ENCODE measurements at regions not wholly inside any gene's neighbourhood (a gene's known extent, or its start where the extent isn't known, plus 50 kb on each side); places are given as distances from the start of the nearest gene placed in this dataset.

DNA sequence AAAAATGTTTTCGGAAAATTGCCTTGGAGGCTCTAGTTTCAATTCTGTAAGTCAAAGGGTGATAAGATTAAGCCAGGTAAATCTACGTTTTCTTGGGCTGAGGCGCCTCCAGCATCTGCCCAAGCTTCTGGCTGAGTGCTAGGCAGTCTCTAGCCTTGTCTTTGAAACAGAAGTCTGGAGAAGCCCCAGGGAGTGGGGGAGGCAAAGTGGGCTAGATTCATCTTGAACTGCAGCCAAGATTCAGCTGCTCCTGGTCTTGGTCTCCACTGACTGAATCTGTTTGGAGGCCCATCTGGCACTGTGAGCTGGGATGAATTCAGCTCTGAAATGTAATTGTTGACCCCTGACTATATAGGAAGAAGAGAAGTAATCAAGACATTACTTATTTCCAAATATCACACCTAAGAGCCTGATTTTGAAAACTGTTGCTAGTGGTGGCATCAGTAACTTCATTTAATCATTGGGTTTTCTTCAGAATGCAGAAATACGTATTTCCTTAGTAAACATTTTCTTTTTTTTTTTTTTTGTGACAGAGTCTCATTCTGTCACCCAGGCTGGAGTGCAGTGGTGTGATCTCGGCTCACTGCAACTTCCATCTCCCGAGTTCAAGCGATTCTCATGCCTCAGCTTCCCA is 187.3 kb upstream of the LEF1 start:
- intact Hi-C loops (cut with micrococcal nuclease): no loop called here
- Mint-ChIP-seq H3K36me3 (ENCODE audit: insufficient read depth, unreplicated experiment) (no peaks in the 10 kb centered on the region), H3K4me3 (ENCODE audit: unreplicated experiment) (no peak overlapping the region), H3K27me3 (ENCODE audit: insufficient read depth, unreplicated experiment) (no peaks in the 10 kb centered on the region), H3K27ac (ENCODE audit: low read depth, unreplicated experiment) (no peak overlapping the region), H3K4me1 (ENCODE audit: insufficient read depth, unreplicated experiment) (peaks cover 8% of the 10 kb centered on the region), H3K9me3 (ENCODE audit: unreplicated experiment) (no peaks in the 10 kb centered on the region)
- BruUV-seq (replicated peaks): no TSS peak
- no peak for DNase-seq (ENCODE audit: unreplicated experiment)
- TF ChIP-seq, protein P1, sequence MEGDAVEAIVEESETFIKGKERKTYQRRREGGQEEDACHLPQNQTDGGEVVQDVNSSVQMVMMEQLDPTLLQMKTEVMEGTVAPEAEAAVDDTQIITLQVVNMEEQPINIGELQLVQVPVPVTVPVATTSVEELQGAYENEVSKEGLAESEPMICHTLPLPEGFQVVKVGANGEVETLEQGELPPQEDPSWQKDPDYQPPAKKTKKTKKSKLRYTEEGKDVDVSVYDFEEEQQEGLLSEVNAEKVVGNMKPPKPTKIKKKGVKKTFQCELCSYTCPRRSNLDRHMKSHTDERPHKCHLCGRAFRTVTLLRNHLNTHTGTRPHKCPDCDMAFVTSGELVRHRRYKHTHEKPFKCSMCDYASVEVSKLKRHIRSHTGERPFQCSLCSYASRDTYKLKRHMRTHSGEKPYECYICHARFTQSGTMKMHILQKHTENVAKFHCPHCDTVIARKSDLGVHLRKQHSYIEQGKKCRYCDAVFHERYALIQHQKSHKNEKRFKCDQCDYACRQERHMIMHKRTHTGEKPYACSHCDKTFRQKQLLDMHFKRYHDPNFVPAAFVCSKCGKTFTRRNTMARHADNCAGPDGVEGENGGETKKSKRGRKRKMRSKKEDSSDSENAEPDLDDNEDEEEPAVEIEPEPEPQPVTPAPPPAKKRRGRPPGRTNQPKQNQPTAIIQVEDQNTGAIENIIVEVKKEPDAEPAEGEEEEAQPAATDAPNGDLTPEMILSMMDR (IDR thresholded peaks at IDR 0.05; ENCODE audit: unreplicated experiment): no peak
- ChIA-PET POLR2A (no interaction called here), CTCF (interaction anchor here (0.5 to 0.7 kb wide), 2 partner anchors 11 to 507 kb away, joined by 3 read pairs; no protein-coding TSS in a partner anchor)

DNA sequence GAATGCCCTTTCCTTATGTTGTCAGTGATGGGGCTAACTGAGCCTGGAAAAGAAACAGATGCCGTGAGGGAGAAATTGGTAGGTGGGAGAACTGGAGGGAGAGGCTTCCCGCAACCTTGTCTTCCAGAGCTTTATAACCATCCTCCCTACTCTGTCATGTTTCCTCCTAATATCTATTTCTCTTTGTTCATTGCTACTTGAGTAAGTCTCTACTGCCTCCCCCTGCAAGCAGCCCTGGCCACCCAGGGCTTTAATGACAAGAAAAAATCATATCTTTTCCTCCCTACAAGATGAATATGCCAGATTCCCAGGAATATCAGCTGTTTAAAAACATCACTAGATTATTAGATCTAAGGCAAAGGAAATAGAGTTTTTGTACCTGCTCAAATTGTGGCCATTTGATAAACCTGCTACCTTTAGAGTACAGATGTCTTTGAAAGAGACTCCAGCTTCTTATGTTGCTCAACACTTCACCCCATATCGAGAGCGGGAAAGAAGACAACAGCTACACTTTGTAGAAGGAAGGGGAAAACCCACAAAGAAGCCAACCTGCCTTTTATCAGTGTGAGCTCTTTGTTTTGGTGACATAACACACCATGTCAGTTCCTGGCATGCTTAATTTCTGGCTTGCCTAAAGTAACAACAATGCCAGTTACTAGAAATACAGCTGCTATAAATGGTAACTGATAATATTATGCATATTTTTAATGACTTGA is 186.6 kb upstream of the LEF1 start:
- H3K4me1 Mint-ChIP-seq (ENCODE audit: insufficient read depth, unreplicated experiment): peaks cover 2% of the 10 kb centered on the region
- TF ChIP-seq, protein P1 (IDR thresholded peaks at IDR 0.05; ENCODE audit: unreplicated experiment): no peak
- no peaks in the 10 kb centered on the region for H3K9me3 Mint-ChIP-seq (ENCODE audit: unreplicated experiment)
- CTCF ChIA-PET: interaction anchor here (0.6 to 1.2 kb wide), 4 partner anchors 11 to 337 kb away, joined by 3 to 4 read pairs (median 3); no protein-coding TSS in a partner anchor
- no peaks in the 10 kb centered on the region for H3K36me3 Mint-ChIP-seq (ENCODE audit: insufficient read depth, unreplicated experiment)
- POLR2A ChIA-PET: interaction anchor here (0.5 kb wide), 1 partner anchor 23 kb away, joined by 3 read pairs; no protein-coding TSS in a partner anchor
- H3K27me3 Mint-ChIP-seq (ENCODE audit: insufficient read depth, unreplicated experiment): no peaks in the 10 kb centered on the region
- no TSS peak for BruUV-seq (replicated peaks)
- DNase-seq (ENCODE audit: unreplicated experiment): no peak
- no peak overlapping the region for H3K27ac Mint-ChIP-seq (ENCODE audit: low read depth, unreplicated experiment)
- intact Hi-C loops (cut with micrococcal nuclease): no loop called here
- H3K4me3 Mint-ChIP-seq (ENCODE audit: unreplicated experiment): no peak overlapping the region

DNA sequence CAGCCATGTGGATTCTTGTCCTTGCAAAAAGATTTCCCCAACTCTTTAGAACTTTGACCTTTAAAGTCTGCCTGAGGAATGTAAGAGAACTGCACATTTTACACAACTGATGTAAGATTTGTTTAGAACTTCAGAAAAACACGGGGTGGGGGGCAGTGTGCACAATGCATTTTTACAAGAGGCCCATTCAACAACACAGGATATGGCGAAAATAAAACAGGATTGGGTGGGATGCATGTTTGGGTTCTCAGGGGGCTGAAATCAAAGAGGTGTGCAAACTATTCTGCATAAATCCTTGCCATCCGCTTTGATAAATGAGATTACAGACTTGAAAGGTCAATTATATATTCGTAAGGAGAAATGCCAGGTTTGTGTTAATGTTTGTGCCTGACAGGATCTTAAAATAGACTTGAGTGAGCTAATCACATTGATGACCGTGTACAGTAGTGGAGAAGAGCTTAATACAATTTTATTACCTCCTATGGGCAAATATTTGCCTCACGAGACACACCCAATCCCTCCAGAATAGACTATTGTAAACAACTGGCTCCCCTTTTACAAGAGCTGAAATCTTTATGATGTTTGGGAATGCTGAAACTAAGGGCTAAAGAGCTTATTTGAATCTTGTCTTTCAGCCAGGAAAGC is 184.1 kb upstream of the LEF1 start:
- CTCF ChIA-PET: interaction anchor here (0.6 kb wide), 1 partner anchor 334 kb away, joined by 4 read pairs; no protein-coding TSS in a partner anchor
- intact Hi-C loops (cut with micrococcal nuclease): no loop called here

More for the DNA sequence above, 184.1 kb upstream of the LEF1 start:
- no TSS peak for BruUV-seq (replicated peaks)
- Mint-ChIP-seq H3K36me3 (ENCODE audit: insufficient read depth, unreplicated experiment) (no peaks in the 10 kb centered on the region), H3K4me3 (ENCODE audit: unreplicated experiment) (no peak overlapping the region), H3K27ac (ENCODE audit: low read depth, unreplicated experiment) (no peak overlapping the region), H3K9me3 (ENCODE audit: unreplicated experiment) (no peaks in the 10 kb centered on the region), H3K4me1 (ENCODE audit: insufficient read depth, unreplicated experiment) (no peaks in the 10 kb centered on the region), H3K27me3 (ENCODE audit: insufficient read depth, unreplicated experiment) (no peaks in the 10 kb centered on the region)
- TF ChIP-seq, protein P1 (IDR thresholded peaks at IDR 0.05; ENCODE audit: unreplicated experiment): no peak
- POLR2A ChIA-PET: interaction anchor here (0.6 kb wide), 1 partner anchor 12 kb away, joined by 3 read pairs; no protein-coding TSS in a partner anchor
- DNase-seq (ENCODE audit: unreplicated experiment): no peak
